ENCODE measurements at regions not wholly inside any gene's neighbourhood (a gene's known extent, or its start where the extent isn't known, plus 50 kb on each side); places are given as distances from the start of the nearest gene placed in this dataset.

DNA sequence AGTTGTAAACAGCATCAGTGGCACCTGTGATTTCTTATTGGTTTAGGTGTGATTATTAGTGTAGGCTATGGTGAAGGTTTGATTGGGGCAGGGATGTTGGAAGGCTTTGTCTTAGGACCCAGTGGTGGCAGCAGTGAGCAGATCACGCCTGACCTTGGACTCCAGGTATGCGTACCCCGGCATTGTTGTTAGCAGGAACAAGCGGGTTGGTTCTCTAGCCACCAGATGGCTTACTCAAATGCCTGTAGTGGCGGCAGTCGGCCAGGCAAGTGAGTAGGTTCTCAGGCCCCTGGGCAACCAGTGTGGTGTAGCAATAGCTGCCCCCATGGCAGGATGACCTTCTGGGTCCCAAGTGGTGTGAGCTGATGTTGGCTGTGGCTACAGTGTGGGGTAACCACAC lies 558.3 kb downstream of the KCNJ3 start:
- DNase-seq = no peak

DNA sequence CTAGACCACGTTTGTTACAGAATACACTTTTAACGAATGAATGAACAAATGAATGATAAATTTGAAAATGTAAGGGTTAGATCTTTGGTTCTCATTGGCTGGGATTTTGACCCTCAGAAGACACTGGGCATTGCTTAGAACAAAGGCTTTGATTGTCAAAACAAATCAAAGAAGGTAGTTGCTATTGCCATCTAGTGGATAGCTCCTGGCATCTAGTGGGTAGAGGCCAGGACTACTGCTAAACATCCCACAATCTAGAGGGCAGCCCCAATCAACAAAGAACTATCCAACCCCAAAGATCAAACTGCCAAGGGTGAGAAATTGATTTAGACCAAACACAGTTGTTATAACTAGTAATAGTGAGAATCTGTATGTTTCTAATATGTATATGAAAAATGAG lies 552.3 kb downstream of the KCNJ3 start:
- DNase-seq = no peak

DNA sequence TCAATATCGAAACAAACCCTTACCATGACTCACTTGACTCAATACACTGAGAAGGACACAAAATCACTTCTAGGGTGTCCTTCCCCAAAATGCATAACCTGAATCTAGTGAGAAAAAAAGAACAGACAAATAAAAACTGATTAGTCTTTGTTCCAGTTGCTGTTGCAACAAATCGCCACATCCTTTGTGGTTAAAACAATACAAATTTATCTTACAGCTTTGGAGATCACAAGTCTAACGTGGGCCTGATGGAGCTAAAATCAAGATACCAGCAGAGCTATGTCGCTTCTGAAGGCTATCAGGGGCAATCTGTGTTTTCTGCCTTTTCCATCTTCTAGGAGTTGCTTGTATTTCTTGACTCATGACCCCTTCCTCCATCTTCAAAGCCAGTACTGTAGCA lies 541.7 kb downstream of the KCNJ3 start:
- no peak for DNase-seq

GRCh38 chr2:155235710-155236109 lies 537.2 kb downstream of the KCNJ3 start:
- DNase-seq = no peak

- DNase-seq = no peak
These were observed 525.4 kb downstream of the KCNJ3 start for GRCh38 chr2:155223781-155224406.

DNA sequence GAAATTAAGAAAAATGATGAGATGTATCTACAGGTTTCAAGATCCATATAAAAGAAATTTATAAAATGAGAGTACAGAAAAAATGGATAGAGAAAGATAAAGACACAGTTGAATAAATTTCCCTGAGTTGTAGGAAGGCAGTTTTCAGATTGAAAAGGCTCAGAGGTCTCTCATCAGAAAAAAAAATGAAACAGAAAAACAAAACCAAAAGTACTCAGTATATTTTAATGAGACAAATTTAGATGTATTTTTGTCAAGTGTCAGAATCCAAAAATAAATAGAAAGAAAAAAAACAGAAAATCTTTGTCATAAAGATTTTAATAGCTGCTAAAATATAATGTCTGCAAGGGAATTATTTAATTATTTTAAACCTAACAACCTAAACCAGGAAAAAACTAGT lies 520.5 kb downstream of the KCNJ3 start:
- DNase-seq = no peak

GRCh38 chr2:155218292-155218924 lies 519.9 kb downstream of the KCNJ3 start:
- DNase-seq = no peak

- no peak for DNase-seq
These were observed 516.7 kb downstream of the KCNJ3 start for GRCh38 chr2:155215037-155215707.

GRCh38 chr2:155209696-155210450 lies 511.4 kb downstream of the KCNJ3 start:
- no peak for DNase-seq

DNA sequence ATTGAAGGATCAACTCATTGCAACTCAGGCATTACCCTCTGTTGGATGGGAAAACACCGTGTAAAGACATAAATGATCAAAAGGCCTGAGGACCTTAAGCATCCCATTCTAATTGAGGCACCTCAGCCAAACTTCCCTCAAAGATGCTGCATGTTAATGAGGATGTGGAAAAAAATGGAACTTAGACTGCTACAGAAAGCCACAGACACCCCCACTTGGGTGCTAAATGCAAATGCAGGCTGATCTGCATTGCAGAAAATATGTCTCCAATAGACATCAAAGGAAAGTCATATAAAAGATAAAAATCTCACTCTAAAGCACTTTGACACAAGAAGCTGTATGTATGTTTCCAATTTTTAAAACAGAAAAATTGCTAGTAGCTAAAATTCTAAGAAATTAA lies 504.7 kb downstream of the KCNJ3 start:
- no peak for DNase-seq

- DNase-seq = no peak
These were observed 502.3 kb downstream of the KCNJ3 start for GRCh38 chr2:155200753-155201152.

- DNase-seq = no peak
These were observed 491.8 kb downstream of the KCNJ3 start for GRCh38 chr2:155190342-155190741.

GRCh38 chr2:155178921-155179320 lies 480.4 kb downstream of the KCNJ3 start:
- no peak for DNase-seq

DNA sequence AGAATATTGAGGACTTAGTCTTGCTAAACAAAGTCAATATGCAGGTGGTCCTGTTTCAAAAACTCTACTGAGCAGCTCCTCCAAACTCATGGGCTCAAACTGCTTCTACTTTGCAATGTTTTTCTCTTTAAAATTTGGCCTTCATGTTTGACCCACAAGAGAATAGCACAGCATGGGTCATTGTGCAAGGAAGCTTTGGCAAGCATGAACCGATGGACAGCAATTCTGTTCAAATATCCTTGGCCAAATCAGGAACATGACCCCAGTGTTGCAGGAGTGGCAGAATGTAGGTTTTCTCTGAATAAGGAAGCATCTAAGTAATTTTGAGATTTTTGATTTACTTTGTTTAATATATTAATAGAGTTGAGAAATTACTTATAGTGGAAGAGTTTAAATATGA lies 477.9 kb downstream of the KCNJ3 start:
- DNase-seq = no peak

- no peak for DNase-seq
These were observed 470.8 kb downstream of the KCNJ3 start for GRCh38 chr2:155169317-155169716.

DNA sequence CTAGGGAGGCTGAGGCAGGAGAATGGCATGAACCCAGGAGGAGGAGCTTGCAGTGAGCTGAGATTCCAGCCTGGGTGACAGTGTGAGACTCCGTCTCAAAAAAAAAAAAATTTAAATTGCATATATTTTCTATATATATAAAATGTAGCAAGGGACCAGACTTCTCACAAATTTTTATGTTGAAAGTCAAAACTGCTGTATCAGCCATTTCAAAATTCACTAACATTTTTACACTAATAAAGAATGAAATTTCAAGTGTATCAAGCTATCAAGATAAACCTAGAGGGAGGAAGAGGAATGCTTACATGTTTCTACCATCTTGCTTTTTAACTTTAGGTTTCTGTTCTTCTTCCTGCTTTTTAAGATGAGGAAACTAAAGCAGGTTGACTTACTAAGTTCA lies 464.0 kb downstream of the KCNJ3 start:
- DNase-seq = no peak

DNA sequence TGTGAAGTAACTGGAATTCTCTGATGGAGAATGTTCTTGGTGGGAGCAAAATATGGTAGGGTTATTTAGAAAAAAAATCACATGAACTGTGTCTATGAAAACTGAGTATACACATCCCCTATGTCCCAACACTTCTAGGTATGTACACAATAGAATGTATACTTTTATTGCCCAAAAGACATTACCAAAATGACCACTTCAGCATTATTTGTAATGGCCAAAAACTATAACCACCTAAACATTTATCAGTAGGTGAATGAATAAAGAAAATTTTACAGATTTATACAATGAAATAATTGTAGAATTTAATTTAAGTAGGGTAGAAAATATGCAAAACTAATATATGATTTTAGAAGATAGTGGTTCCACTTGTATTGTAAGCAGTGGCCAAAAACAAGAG lies 462.8 kb downstream of the KCNJ3 start:
- no peak for DNase-seq

GRCh38 chr2:155157711-155158110 lies 459.2 kb downstream of the KCNJ3 start:
- no peak for DNase-seq

DNA sequence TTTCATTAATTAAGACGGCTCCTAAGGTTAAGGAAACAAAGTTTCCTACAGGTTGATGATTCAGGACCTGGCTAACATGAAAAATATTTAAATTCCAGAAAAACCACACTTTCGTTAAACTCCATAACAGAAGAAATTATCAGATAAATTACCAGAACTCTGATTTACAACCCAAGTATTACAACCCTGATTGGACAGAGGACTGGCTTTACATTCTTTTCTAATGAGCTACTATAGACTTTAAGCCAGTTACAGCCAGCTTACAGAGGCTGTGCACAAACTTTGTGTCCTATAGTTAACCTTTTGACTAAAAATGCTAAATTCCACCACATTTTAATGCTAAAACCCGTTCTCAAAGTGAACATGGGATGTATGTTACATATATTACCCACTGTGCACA lies 458.6 kb downstream of the KCNJ3 start:
- DNase-seq = no peak

DNA sequence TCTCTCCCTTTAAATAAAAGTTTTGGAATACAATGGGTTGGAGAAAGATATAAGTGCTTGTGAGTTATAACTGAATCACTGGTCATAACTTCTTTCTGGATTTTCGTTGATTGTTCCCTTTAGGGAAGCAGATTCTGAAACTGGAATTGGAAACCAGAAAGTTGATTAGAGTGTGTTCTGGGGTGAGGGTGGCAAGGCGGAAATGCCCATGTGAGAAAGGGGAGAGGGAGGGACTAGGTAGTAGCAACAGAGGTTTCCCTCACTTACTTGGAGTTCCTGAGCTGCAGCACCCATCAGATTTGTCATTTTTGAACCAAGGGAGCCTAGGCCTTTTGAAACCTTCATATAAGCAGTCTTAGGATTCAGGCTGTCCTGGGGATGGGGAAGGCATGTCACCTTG lies 453.4 kb downstream of the KCNJ3 start:
- no peak for DNase-seq

DNA sequence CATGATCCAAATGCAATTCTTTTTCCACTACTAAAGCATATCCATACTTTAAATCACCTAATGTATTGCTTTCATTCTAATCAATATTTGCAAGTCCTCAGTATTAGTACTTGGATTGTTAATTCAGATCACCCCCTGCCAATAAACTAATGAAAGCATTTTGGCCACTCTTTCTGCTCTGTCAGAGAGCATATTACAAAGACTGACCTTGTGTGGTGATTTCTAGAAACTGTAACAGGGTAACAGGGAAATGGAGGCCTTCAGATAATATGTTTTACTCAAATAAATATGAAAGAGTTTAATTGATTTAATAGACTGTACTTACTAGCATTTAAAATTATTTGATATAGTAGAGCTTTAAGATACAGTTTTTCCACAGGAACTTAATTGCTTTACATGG lies 453.0 kb downstream of the KCNJ3 start:
- DNase-seq = no peak

GRCh38 chr2:155145758-155146229 lies 447.3 kb downstream of the KCNJ3 start:
- DNase-seq = no peak

DNA sequence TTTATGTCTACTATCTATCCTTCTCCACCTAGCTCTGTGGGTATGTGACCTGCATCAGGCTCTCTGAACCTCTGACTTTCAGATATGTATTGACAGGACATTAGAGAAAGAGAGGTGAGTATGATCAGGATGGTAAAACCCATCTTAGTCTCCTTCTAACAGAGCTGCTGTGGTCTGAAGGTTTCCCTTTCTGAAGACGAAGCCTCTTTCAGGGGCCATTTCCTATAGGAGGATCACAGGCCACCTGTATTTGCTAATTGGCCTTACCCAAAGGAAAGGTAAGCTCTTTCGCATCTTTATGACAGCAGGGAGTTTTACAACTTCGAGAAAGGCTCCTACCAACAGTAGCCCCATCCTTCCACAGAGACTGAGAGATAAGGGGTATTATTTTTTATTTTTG lies 442.9 kb downstream of the KCNJ3 start:
- DNase-seq = no peak

All from CD4-positive, alpha-beta T cell treated with Interferon gamma for 1 hour (primary cell).